ENCODE measurements at regions not wholly inside any gene's neighbourhood (a gene's known extent, or its start where the extent isn't known, plus 50 kb on each side); places are given as distances from the start of the nearest gene placed in this dataset.
"Not testable (repeated sequence)": the region's sequence is repeated elsewhere in the genome, so short reads cannot be mapped to it uniquely, and the experiment has no call there.

DNA sequence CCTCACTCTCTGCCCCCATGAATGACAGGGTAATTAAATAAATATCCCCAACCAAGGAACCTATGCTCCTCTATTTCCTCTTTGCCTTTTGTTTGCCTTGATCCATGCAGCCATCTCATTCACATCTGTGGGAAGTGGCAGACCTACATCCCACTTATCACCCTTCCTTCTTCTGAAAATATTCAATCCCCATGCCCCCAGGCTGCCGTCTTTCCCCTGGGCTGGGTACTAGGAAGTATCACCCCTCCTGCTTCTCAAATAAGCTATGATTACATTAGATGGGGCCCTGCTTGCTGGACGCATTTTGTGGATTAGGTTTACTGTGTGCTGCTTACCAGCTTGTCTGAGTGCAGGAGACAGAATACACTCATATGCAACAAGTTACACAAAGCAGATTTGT is 670.2 kb upstream of the TPTE start:
- TF ChIP-seq, protein P1, sequence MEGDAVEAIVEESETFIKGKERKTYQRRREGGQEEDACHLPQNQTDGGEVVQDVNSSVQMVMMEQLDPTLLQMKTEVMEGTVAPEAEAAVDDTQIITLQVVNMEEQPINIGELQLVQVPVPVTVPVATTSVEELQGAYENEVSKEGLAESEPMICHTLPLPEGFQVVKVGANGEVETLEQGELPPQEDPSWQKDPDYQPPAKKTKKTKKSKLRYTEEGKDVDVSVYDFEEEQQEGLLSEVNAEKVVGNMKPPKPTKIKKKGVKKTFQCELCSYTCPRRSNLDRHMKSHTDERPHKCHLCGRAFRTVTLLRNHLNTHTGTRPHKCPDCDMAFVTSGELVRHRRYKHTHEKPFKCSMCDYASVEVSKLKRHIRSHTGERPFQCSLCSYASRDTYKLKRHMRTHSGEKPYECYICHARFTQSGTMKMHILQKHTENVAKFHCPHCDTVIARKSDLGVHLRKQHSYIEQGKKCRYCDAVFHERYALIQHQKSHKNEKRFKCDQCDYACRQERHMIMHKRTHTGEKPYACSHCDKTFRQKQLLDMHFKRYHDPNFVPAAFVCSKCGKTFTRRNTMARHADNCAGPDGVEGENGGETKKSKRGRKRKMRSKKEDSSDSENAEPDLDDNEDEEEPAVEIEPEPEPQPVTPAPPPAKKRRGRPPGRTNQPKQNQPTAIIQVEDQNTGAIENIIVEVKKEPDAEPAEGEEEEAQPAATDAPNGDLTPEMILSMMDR (IDR thresholded peaks at IDR 0.05 in 8 of 11, conservative IDR thresholded peaks at IDR 0.05 in 3 of 11): not testable (repeated sequence)
- not testable (repeated sequence) for TF ChIP-seq POLR2A, POLR2AphosphoS5 (IDR thresholded peaks at IDR 0.05)
